NB4 (cell line): ENCODE measurements at regions not wholly inside any gene's neighbourhood (a gene's known extent, or its start where the extent isn't known, plus 50 kb on each side); places are given as distances from the start of the nearest gene placed in this dataset.

Experiments
- DNase-seq: peaks from one replicate; pipeline ENCODE4 v3.0.0; 2010; ENCODE audit warnings: low read depth
- H3K4me3 ChIP-seq: one replicate; pipeline ENCODE4 v1.5.1; 2011; ENCODE audit warnings: mild to moderate bottlenecking, low read depth, low read length, moderate library complexity
- MAX ChIP-seq: IDR thresholded peaks from 2 replicates; pipeline ENCODE4 v1.6.1; 2011; ENCODE audit warnings: low read depth, low read length
- MYC ChIP-seq: IDR thresholded peaks from 2 replicates; pipeline ENCODE4 v1.6.1; 2011; ENCODE audit warnings: low read depth, low read length
- POLR2A ChIP-seq: IDR thresholded peaks from 2 replicates; pipeline ENCODE4 v1.6.1; 2011; ENCODE audit warnings: mild to moderate bottlenecking; ENCODE audit not compliant: insufficient read length; ENCODE audit errors: extremely low read depth
- TF ChIP-seq, protein P1 (sequence below): IDR thresholded peaks from one replicate; pipeline ENCODE4 v1.5.1; 2012; ENCODE audit warnings: low read depth, low read length

DNA sequence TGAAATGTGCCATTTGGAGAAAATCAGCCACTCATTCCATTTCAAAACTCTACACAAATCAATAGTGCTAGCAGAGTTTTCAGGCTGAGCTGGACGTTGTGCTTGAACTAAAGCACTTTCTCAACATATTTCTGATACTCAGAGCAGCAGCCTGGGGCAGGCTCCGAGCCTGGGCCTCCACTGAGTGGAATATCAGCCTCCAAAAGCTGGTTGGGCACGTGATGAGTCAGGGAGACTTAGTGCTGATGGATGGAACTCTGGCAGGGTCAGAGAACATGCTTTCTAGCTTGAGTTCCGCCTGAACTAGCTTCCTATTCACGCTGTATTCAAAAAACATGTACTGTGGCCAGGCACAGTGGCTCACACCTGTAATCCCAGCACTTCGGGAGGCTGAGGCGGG, 85.8 kb upstream of the PCDH8 start:
- no peak overlapping the region for H3K4me3 ChIP-seq
- DNase-seq, result no peak
- TF ChIP-seq, protein P1, sequence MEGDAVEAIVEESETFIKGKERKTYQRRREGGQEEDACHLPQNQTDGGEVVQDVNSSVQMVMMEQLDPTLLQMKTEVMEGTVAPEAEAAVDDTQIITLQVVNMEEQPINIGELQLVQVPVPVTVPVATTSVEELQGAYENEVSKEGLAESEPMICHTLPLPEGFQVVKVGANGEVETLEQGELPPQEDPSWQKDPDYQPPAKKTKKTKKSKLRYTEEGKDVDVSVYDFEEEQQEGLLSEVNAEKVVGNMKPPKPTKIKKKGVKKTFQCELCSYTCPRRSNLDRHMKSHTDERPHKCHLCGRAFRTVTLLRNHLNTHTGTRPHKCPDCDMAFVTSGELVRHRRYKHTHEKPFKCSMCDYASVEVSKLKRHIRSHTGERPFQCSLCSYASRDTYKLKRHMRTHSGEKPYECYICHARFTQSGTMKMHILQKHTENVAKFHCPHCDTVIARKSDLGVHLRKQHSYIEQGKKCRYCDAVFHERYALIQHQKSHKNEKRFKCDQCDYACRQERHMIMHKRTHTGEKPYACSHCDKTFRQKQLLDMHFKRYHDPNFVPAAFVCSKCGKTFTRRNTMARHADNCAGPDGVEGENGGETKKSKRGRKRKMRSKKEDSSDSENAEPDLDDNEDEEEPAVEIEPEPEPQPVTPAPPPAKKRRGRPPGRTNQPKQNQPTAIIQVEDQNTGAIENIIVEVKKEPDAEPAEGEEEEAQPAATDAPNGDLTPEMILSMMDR, result no peak
- no peak for TF ChIP-seq POLR2A
- TF ChIP-seq MYC, result no peak
- TF ChIP-seq MAX, result no peak

GRCh38 chr13:52933547-52934210, 85.2 kb upstream of the PCDH8 start:
- DNase-seq, result no peak
- no peak overlapping the region for H3K4me3 ChIP-seq
- TF ChIP-seq, protein P1, result no peak
- TF ChIP-seq MYC (no peak), POLR2A (no peak), MAX (no peak)

GRCh38 chr13:52933099-52933498, 84.7 kb upstream of the PCDH8 start:
- TF ChIP-seq, protein P1, result no peak
- no peak for TF ChIP-seq MAX
- DNase-seq, result no peak
- no peak overlapping the region for H3K4me3 ChIP-seq

DNA sequence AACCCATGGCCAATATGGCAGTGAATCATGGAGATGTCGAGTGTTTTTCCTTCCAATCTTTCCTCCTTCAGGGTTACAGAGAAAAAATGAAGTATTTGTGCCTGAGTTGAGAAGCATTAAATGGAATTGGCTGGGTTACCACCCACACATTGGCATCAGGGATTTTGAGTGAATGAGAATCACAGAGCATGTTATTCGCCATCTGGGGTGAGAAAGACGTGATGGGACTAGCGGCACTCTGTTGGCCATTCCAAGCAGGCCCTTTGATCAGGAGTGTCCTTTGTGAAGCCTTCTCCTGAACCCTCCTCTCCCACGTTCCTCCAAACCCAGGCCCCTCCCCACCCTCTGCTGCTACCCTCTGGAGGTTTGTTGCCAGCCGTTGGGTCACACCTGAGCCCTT, 84.2 kb upstream of the PCDH8 start:
- TF ChIP-seq, protein P1, result no peak
- TF ChIP-seq MYC (no peak), POLR2A (no peak), MAX (no peak)
- no peak overlapping the region for H3K4me3 ChIP-seq
- no peak for DNase-seq

- no peak overlapping the region for H3K4me3 ChIP-seq
- TF ChIP-seq, protein P1, result no peak
- TF ChIP-seq MYC (no peak), POLR2A (no peak), MAX (no peak)
- DNase-seq, result no peak
Observed at GRCh38 chr13:52931539-52932431, 83.3 kb upstream of the PCDH8 start.
